ENCODE measurements at regions not wholly inside any gene's neighbourhood (a gene's known extent, or its start where the extent isn't known, plus 50 kb on each side); places are given as distances from the start of the nearest gene placed in this dataset.

DNA sequence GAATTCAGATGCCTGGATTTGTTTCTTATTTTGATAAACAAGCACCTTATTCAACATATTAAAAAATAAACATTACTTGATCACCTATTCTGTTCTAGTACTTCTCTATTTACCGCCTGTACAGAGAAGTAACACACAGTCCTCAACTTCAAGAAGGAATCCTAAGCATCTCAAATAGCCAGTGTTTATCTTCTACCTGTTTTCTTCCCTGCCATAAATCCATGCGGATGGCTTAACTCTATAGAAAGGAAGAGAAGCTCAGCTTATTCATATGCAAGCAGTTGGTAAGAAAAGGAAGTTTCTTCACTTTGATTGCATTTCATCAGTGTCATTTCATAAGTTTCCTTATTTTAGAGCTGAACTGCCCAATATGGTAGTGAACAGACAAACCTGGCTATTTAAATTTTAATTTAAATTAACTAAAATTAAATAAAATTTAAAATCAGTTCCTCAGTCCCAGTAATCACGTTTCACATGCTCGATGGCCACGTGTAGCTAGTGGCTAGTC lies 210.0 kb upstream of the PEX5L start:
- TF ChIP-seq POLR2A (IDR thresholded peaks at IDR 0.05) (no peak), CTCF (IDR thresholded peaks at IDR 0.05) (no peak)
- DNase-seq (no peak), ATAC-seq (no peak)
- Histone ChIP-seq H3K27ac (no peak overlapping the region), H3K4me3 (no peak overlapping the region), H3K36me3 (no peaks in the 10 kb centered on the region), H3K4me1 (no peaks in the 10 kb centered on the region), H3K27me3 (no peaks in the 10 kb centered on the region), H3K9me3 (no peaks in the 10 kb centered on the region)
- WGBS, 4 donors: 44 to 51% (median 45%) methylated on average over 5 of the region's 5 CpGs
- intact Hi-C loops (cut with DNase I): no loop called here

GRCh38 chr3:180250172-180250571 lies 213.4 kb upstream of the PEX5L start:
- H3K36me3 ChIP-seq: no peaks in the 10 kb centered on the region
- H3K27me3 ChIP-seq: no peaks in the 10 kb centered on the region
- 58 to 64% (median 60%) methylated on average over 2 of the region's 2 CpGs for WGBS, 4 donors
- ATAC-seq: no peak
- H3K4me1 ChIP-seq: no peaks in the 10 kb centered on the region
- H3K27ac ChIP-seq: no peak overlapping the region
- TF ChIP-seq CTCF (IDR thresholded peaks at IDR 0.05) (no peak), POLR2A (IDR thresholded peaks at IDR 0.05) (no peak)
- intact Hi-C loops (cut with DNase I): no loop called here
- H3K9me3 ChIP-seq: no peaks in the 10 kb centered on the region
- no peak for DNase-seq
- no peak overlapping the region for H3K4me3 ChIP-seq

- Histone ChIP-seq H3K4me3 (no peak overlapping the region), H3K27ac (no peak overlapping the region), H3K27me3 (no peaks in the 10 kb centered on the region), H3K9me3 (no peaks in the 10 kb centered on the region), H3K4me1 (no peaks in the 10 kb centered on the region), H3K36me3 (no peaks in the 10 kb centered on the region)
- intact Hi-C loops (cut with DNase I): no loop called here
- DNase-seq (no peak), ATAC-seq (no peak)
- no peak for TF ChIP-seq CTCF (IDR thresholded peaks at IDR 0.05)
- WGBS, 4 donors: 70 to 74% (median 72%) methylated on average over 3 of the region's 3 CpGs
Measured at GRCh38 chr3:180252683-180253082, 215.9 kb upstream of the PEX5L start.

GRCh38 chr3:180253283-180253682 lies 216.5 kb upstream of the PEX5L start:
- no peak overlapping the region for H3K4me3 ChIP-seq
- H3K9me3 ChIP-seq: peaks cover 0 to 4% (median 0%) of the 10 kb centered on the region in 12 donors
- no peaks in the 10 kb centered on the region for H3K36me3 ChIP-seq
- ATAC-seq: no peak
- H3K4me1 ChIP-seq: no peaks in the 10 kb centered on the region
- no peak for DNase-seq
- TF ChIP-seq CTCF (IDR thresholded peaks at IDR 0.05) (no peak), POLR2A (IDR thresholded peaks at IDR 0.05) (no peak)
- WGBS, 4 donors: 43 to 57% (median 51%) methylated on average over 1 of the region's 1 CpG
- intact Hi-C loops (cut with DNase I): no loop called here
- H3K27me3 ChIP-seq: no peaks in the 10 kb centered on the region
- no peak overlapping the region for H3K27ac ChIP-seq
